PC-9 (cell line): ENCODE measurements at regions not wholly inside any gene's neighbourhood (a gene's known extent, or its start where the extent isn't known, plus 50 kb on each side); places are given as distances from the start of the nearest gene placed in this dataset.

ENCODE experiments used
- BruUV-seq: library from RNA; stranded (reverse); fragments of 400-500 nt; replicated peaks from 2 replicates; lab custom pipeline; 2021; lab: Mats Ljungman, UMichigan
- CTCF ChIA-PET: fragments of 300-600 bp; sonication (Branson Sonifier 250); formaldehyde crosslinking; loops from one replicate; lab custom pipeline; 2022; ENCODE audit warnings: antibody characterized with exemption; lab: Charles Lee
- POLR2A ChIA-PET: fragments of 300-600 bp; sonication (Branson Sonifier 250); formaldehyde crosslinking; loops from one replicate; lab custom pipeline; 2022; ENCODE audit warnings: antibody characterized with exemption; ENCODE audit not compliant: unreplicated experiment; lab: Charles Lee
- DNase-seq, 2 experiments: peaks; one replicate each; pipeline versions ENCODE4 v3.0.0 to v3.0.0-alpha.2; 2015 to 2022; ENCODE audit warnings: mixed read lengths in 1 of 2
- H2AFZ ChIP-seq: fragments of 200-600 bp; sonication (generic); 2 replicates; pipeline ENCODE4 v1.8.1; 2017; ENCODE audit warnings: antibody characterized with exemption
- H3F3A ChIP-seq: fragments of 200-600 bp; sonication (generic); 2 replicates; pipeline ENCODE4 v1.8.1; 2017; ENCODE audit warnings: antibody characterized with exemption, mild to moderate bottlenecking, low read depth; ENCODE audit not compliant: insufficient read depth
- H3K27ac ChIP-seq: fragments of 200-600 bp; sonication (generic); 2 replicates; pipeline ENCODE4 v1.6.1; 2016; ENCODE audit warnings: mixed run types
- H3K27me3 ChIP-seq: fragments of 200-600 bp; sonication (generic); 2 replicates; pipeline ENCODE4 v1.6.1; 2016; ENCODE audit warnings: low read depth, mixed run types; ENCODE audit not compliant: insufficient read depth
- H3K36me3 ChIP-seq: fragments of 200-600 bp; sonication (generic); 2 replicates; pipeline ENCODE4 v1.6.1; 2016; ENCODE audit warnings: low read depth, mixed run types
- H3K4me1 ChIP-seq: fragments of 200-600 bp; sonication (generic); replicated peaks from 2 replicates; pipeline ENCODE4 v1.6.1; 2016; ENCODE audit warnings: mixed run types; ENCODE audit not compliant: insufficient read depth
- H3K4me2 ChIP-seq: fragments of 200-600 bp; sonication (generic); 2 replicates; pipeline ENCODE4 v1.6.1; 2017; ENCODE audit warnings: mixed run types
- H3K4me3 ChIP-seq: fragments of 200-600 bp; sonication (generic); 2 replicates; pipeline ENCODE4 v1.6.1; 2016; ENCODE audit warnings: mixed run types
- H3K79me2 ChIP-seq: fragments of 200-600 bp; sonication (generic); 2 replicates; pipeline ENCODE4 v1.6.1; 2017; ENCODE audit warnings: low read depth, mixed run types
- H3K9me2 ChIP-seq: fragments of 200-600 bp; sonication (generic); 2 replicates; pipeline ENCODE4 v1.8.1; 2017; ENCODE audit warnings: mild to moderate bottlenecking; ENCODE audit not compliant: insufficient read depth
- H3K9me3 ChIP-seq: fragments of 200-600 bp; sonication (generic); 2 replicates; pipeline ENCODE4 v1.8.1; 2016; ENCODE audit warnings: low read depth; ENCODE audit not compliant: insufficient read depth
- H4K20me1 ChIP-seq: fragments of 200-600 bp; sonication (generic); 2 replicates; pipeline ENCODE4 v1.8.1; 2017; ENCODE audit not compliant: insufficient read depth
- EZH2 ChIP-seq: fragments of 200-600 bp; sonication (generic); IDR thresholded peaks from 2 replicates; pipeline ENCODE4 v1.8.0; 2017; ENCODE audit warnings: antibody characterized with exemption, low read depth
- intact Hi-C: fragments of 100-400 bp; cut with micrococcal nuclease; formaldehyde crosslinking; loops from one replicate; pipeline ENCODE4 v1.10.0; 2022; ENCODE audit not compliant: unreplicated experiment
- TF ChIP-seq, protein P1 (sequence below): fragments of 200-600 bp; sonication (generic); conservative IDR thresholded peaks from 2 replicates; pipeline ENCODE4 v1.6.1; 2017; ENCODE audit warnings: mixed run types, antibody characterized with exemption, mild to moderate bottlenecking, moderate library complexity

- ChIA-PET CTCF (no interaction called here), POLR2A (no interaction called here)
- H3K27me3 ChIP-seq = no peaks in the 10 kb centered on the region
- H3K9me2 ChIP-seq = no peaks in the 10 kb centered on the region
- intact Hi-C loops = no loop called here
- BruUV-seq = no TSS peak
- H3K27ac ChIP-seq = no peak overlapping the region
- H3F3A ChIP-seq = no peaks in the 10 kb centered on the region
- H3K79me2 ChIP-seq = no peaks in the 10 kb centered on the region
- H3K36me3 ChIP-seq = no peaks in the 10 kb centered on the region
- H2AFZ ChIP-seq = no peak overlapping the region
- no peak for DNase-seq
- no peaks in the 10 kb centered on the region for H3K4me1 ChIP-seq
- H3K9me3 ChIP-seq = no peaks in the 10 kb centered on the region
- TF ChIP-seq, protein P1, sequence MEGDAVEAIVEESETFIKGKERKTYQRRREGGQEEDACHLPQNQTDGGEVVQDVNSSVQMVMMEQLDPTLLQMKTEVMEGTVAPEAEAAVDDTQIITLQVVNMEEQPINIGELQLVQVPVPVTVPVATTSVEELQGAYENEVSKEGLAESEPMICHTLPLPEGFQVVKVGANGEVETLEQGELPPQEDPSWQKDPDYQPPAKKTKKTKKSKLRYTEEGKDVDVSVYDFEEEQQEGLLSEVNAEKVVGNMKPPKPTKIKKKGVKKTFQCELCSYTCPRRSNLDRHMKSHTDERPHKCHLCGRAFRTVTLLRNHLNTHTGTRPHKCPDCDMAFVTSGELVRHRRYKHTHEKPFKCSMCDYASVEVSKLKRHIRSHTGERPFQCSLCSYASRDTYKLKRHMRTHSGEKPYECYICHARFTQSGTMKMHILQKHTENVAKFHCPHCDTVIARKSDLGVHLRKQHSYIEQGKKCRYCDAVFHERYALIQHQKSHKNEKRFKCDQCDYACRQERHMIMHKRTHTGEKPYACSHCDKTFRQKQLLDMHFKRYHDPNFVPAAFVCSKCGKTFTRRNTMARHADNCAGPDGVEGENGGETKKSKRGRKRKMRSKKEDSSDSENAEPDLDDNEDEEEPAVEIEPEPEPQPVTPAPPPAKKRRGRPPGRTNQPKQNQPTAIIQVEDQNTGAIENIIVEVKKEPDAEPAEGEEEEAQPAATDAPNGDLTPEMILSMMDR = no peak
- TF ChIP-seq EZH2 = no peak
- H4K20me1 ChIP-seq = no peaks in the 10 kb centered on the region
- H3K4me2 ChIP-seq = no peak overlapping the region
- H3K4me3 ChIP-seq = no peak overlapping the region
Observed at GRCh38 chr9:82404881-82405280, 416.3 kb downstream of the SPATA31D1 start.

- H2AFZ ChIP-seq = no peak overlapping the region
- H3K4me2 ChIP-seq = no peak overlapping the region
- no peaks in the 10 kb centered on the region for H3K9me2 ChIP-seq
- H3K79me2 ChIP-seq = no peaks in the 10 kb centered on the region
- ChIA-PET CTCF (no interaction called here), POLR2A (no interaction called here)
- DNase-seq = no peak
- H3K27me3 ChIP-seq = no peaks in the 10 kb centered on the region
- H4K20me1 ChIP-seq = no peaks in the 10 kb centered on the region
- intact Hi-C loops = no loop called here
- TF ChIP-seq EZH2 = no peak
- TF ChIP-seq, protein P1 = no peak
- H3K36me3 ChIP-seq = no peaks in the 10 kb centered on the region
- no TSS peak for BruUV-seq
- H3F3A ChIP-seq = no peaks in the 10 kb centered on the region
- H3K27ac ChIP-seq = no peak overlapping the region
- no peak overlapping the region for H3K4me3 ChIP-seq
- 0 out of 2 replicates have a peak, but pooled peaks cover 6% of the 10 kb centered on the region for H3K4me1 ChIP-seq
- no peaks in the 10 kb centered on the region for H3K9me3 ChIP-seq
Observed at GRCh38 chr9:82406456-82407085, 418.0 kb downstream of the SPATA31D1 start.

- H3K4me1 ChIP-seq = 0 out of 2 replicates have a peak, but pooled peaks cover 6% of the 10 kb centered on the region
- no peaks in the 10 kb centered on the region for H4K20me1 ChIP-seq
- no peaks in the 10 kb centered on the region for H3K27me3 ChIP-seq
- ChIA-PET POLR2A (no interaction called here), CTCF (no interaction called here)
- no peak overlapping the region for H3K27ac ChIP-seq
- TF ChIP-seq, protein P1 = no peak
- TF ChIP-seq EZH2 = no peak
- intact Hi-C loops = loop anchor here (5.0 kb wide), 1 partner anchor 82 kb away; no protein-coding TSS in a partner anchor
- no TSS peak for BruUV-seq
- H2AFZ ChIP-seq = no peak overlapping the region
- no peak overlapping the region for H3K4me2 ChIP-seq
- no peaks in the 10 kb centered on the region for H3K79me2 ChIP-seq
- no peaks in the 10 kb centered on the region for H3F3A ChIP-seq
- no peaks in the 10 kb centered on the region for H3K9me2 ChIP-seq
- H3K4me3 ChIP-seq = no peak overlapping the region
- H3K9me3 ChIP-seq = no peaks in the 10 kb centered on the region; the same call in 1 of the 2 replicates
- no peaks in the 10 kb centered on the region for H3K36me3 ChIP-seq
- no peak for DNase-seq
Observed at GRCh38 chr9:82410306-82410705, 421.7 kb downstream of the SPATA31D1 start.
